K562 (cell line): ENCODE measurements at regions not wholly inside any gene's neighbourhood (a gene's known extent, or its start where the extent isn't known, plus 50 kb on each side); places are given as distances from the start of the nearest gene placed in this dataset.

Experiments used
- ATF3 ChIP-seq, 2 experiments: fragments of 450-650 bp in 1 of 2; sonication (generic) in 1 of 2; formaldehyde crosslinking in 1 of 2; IDR thresholded peaks in 1 of 2; conservative IDR thresholded peaks in 1 of 2; 2 replicates each; pipeline versions ENCODE4 v1.6.1 to v1.8.1; 2016 to 2023; ENCODE audit warnings: mild to moderate bottlenecking in 2 of 2, moderate library complexity in 2 of 2, inconsistent platforms in 1 of 2, missing genetic modification reagents in 1 of 2
- BHLHE40 ChIP-seq: IDR thresholded peaks from 2 replicates; pipeline ENCODE4 v1.6.1; 2011; ENCODE audit warnings: low read length, improper control_type of control experiment
- ZNF780A ChIP-seq: fragments of 250-450 bp; sonication (Bioruptor Pico); IDR thresholded peaks from 2 replicates; pipeline ENCODE4 v1.5.0; 2021; ENCODE audit warnings: mild to moderate bottlenecking
- TF ChIP-seq, protein P1 (sequence below), 3 experiments: IDR thresholded peaks in 2 of 3; conservative IDR thresholded peaks in 1 of 3; 2 replicates each; pipeline ENCODE4 v1.5.1; 2011 to 2012; ENCODE audit warnings: low read length in 3 of 3, mild to moderate bottlenecking in 3 of 3, control low read depth in 2 of 3, improper control_type of control experiment in 1 of 3, inconsistent platforms in 1 of 3, low read depth in 1 of 3, mixed read lengths in 1 of 3, moderate library complexity in 1 of 3; ENCODE audit not compliant: insufficient read depth in 2 of 3
- TF ChIP-seq, protein P2 (sequence below): sonication (generic); formaldehyde crosslinking; IDR thresholded peaks from 2 replicates; pipeline ENCODE4 v1.4.0; 2020; ENCODE audit warnings: mild to moderate bottlenecking, missing genetic modification reagents
- TF ChIP-seq, protein P3 (sequence below), 2 experiments: fragments of 200-800 bp in 1 of 2; sonication (Bioruptor generic) in 1 of 2; sonication (generic) in 1 of 2; formaldehyde crosslinking in 1 of 2; IDR thresholded peaks in 1 of 2; conservative IDR thresholded peaks in 1 of 2; 2 replicates each; pipeline versions ENCODE4 v1.5.0 to v1.6.1; 2016 to 2020; ENCODE audit warnings: missing compliant biosample characterization in 1 of 2, missing genetic modification characterization in 1 of 2, missing genetic modification reagents in 1 of 2
- TF ChIP-seq, protein P4 (sequence below): sonication (generic); formaldehyde crosslinking; IDR thresholded peaks from 2 replicates; pipeline ENCODE4 v1.8.0; 2022; ENCODE audit warnings: mild to moderate bottlenecking, low read depth, missing genetic modification reagents

DNA sequence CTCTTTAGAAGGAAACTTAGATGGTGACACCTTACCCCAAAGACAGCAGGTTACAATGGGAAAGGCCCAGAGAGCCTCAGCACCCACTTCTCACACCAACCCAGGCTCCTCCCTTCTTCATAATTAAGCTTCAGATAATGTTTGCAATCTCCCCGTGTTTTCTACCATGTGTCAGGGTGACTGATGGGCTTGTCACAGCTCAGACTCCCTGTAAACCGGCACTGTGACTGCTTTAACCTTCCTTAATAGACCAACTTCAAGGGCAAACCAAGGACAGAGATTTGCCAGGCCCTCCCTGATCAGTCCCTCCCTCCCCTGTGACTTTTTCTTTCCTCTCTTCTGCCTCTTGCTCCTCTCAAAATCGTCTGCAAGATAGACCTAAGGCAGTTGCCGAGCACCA lies 760.6 kb upstream of the EEF2KMT start:
- TF ChIP-seq ZNF780A (CRISPR knock-in tag), result no peak
- TF ChIP-seq, protein P1, sequence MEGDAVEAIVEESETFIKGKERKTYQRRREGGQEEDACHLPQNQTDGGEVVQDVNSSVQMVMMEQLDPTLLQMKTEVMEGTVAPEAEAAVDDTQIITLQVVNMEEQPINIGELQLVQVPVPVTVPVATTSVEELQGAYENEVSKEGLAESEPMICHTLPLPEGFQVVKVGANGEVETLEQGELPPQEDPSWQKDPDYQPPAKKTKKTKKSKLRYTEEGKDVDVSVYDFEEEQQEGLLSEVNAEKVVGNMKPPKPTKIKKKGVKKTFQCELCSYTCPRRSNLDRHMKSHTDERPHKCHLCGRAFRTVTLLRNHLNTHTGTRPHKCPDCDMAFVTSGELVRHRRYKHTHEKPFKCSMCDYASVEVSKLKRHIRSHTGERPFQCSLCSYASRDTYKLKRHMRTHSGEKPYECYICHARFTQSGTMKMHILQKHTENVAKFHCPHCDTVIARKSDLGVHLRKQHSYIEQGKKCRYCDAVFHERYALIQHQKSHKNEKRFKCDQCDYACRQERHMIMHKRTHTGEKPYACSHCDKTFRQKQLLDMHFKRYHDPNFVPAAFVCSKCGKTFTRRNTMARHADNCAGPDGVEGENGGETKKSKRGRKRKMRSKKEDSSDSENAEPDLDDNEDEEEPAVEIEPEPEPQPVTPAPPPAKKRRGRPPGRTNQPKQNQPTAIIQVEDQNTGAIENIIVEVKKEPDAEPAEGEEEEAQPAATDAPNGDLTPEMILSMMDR (IDR thresholded peaks at IDR 0.05 in 2 of 3, conservative IDR thresholded peaks at IDR 0.05 in 1 of 3; ENCODE audit: insufficient read depth in 2 of 3, low read depth in 1 of 3, low read length in 3 of 3), result no peak
- TF ChIP-seq, protein P2, sequence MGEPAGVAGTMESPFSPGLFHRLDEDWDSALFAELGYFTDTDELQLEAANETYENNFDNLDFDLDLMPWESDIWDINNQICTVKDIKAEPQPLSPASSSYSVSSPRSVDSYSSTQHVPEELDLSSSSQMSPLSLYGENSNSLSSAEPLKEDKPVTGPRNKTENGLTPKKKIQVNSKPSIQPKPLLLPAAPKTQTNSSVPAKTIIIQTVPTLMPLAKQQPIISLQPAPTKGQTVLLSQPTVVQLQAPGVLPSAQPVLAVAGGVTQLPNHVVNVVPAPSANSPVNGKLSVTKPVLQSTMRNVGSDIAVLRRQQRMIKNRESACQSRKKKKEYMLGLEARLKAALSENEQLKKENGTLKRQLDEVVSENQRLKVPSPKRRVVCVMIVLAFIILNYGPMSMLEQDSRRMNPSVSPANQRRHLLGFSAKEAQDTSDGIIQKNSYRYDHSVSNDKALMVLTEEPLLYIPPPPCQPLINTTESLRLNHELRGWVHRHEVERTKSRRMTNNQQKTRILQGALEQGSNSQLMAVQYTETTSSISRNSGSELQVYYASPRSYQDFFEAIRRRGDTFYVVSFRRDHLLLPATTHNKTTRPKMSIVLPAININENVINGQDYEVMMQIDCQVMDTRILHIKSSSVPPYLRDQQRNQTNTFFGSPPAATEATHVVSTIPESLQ (CRISPR knock-in tag), result no peak
- TF ChIP-seq, protein P3, sequence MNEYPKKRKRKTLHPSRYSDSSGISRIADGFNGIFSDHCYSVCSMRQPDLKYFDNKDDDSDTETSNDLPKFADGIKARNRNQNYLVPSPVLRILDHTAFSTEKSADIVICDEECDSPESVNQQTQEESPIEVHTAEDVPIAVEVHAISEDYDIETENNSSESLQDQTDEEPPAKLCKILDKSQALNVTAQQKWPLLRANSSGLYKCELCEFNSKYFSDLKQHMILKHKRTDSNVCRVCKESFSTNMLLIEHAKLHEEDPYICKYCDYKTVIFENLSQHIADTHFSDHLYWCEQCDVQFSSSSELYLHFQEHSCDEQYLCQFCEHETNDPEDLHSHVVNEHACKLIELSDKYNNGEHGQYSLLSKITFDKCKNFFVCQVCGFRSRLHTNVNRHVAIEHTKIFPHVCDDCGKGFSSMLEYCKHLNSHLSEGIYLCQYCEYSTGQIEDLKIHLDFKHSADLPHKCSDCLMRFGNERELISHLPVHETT (CRISPR knock-in tag; conservative IDR thresholded peaks at IDR 0.05 in 1 of 2, IDR thresholded peaks at IDR 0.05 in 1 of 2), result no peak
- TF ChIP-seq, protein P4, sequence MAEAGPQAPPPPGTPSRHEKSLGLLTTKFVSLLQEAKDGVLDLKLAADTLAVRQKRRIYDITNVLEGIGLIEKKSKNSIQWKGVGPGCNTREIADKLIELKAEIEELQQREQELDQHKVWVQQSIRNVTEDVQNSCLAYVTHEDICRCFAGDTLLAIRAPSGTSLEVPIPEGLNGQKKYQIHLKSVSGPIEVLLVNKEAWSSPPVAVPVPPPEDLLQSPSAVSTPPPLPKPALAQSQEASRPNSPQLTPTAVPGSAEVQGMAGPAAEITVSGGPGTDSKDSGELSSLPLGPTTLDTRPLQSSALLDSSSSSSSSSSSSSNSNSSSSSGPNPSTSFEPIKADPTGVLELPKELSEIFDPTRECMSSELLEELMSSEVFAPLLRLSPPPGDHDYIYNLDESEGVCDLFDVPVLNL (CRISPR knock-in tag), result no peak
- TF ChIP-seq ATF3 (IDR thresholded peaks at IDR 0.05), result no peak
- TF ChIP-seq ATF3 (CRISPR knock-in tag; conservative IDR thresholded peaks at IDR 0.05), result no peak
- no peak for TF ChIP-seq BHLHE40
